ENCODE measurements at regions not wholly inside any gene's neighbourhood (a gene's known extent, or its start where the extent isn't known, plus 50 kb on each side); places are given as distances from the start of the nearest gene placed in this dataset.

DNA sequence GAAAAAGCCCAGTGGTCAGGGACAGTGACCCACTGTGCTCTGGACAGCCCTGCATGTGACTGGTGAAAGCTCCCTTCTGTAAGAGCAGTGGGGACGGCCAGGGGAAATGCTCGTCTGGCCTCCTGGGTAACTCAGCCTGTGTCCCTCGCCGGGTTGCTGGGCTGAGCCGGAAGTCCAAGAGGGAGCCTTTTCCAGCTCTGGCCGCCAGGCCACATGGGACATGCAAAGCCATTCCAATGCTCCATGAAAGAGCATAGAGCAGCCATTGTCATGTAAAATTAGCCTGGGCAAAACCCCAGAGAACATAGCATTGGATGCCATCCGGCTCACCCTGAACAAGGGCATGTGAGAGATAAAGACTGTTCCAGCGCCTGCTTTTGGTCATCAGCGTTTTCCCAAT is 64.9 kb upstream of the ADRB1 start:
- H3K9me3 ChIP-seq = no peaks in the 10 kb centered on the region
- 76% methylated on average over 3 of the region's 9 CpGs for WGBS (ENCODE audit: insufficient coverage, low coverage, low lambda C conversion rate, missing lambda C conversion rate)
- no peak for ATAC-seq
- TF ChIP-seq CTCF (IDR thresholded peaks at IDR 0.05) = no peak
- TF ChIP-seq POLR2A (IDR thresholded peaks at IDR 0.05) = no peak
- intact Hi-C loops (cut with DNase I) = no loop called here
- peak in 1 of 3 donors; percentile 24 for DNase-seq
- H3K4me3 ChIP-seq = no peak overlapping the region
- H3K36me3 ChIP-seq = no peaks in the 10 kb centered on the region
- no peaks in the 10 kb centered on the region for H3K4me1 ChIP-seq
- no peak overlapping the region for H3K27ac ChIP-seq
- no peaks in the 10 kb centered on the region for H3K27me3 ChIP-seq

DNA sequence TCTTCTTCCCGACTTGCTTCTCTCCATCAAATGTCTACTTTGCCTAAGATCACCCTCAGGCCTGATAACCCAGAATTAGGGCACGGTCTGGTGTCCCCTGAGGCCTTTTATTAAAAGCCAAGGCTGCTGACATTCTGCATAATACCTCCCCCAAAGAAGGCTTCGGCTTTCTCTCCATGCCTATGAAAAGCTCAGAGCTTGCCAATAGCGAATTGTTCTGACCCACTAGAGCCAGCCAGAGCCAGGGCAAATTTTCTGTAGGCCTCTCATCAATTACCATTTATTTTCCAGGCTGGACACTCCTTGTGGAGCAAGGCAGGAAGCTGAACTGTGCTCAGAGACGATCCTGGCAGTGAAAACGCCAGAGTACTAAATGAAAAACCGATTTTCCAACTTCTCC is 64.3 kb upstream of the ADRB1 start:
- Histone ChIP-seq H3K27ac (no peak overlapping the region), H3K4me1 (no peaks in the 10 kb centered on the region), H3K27me3 (no peaks in the 10 kb centered on the region), H3K36me3 (no peaks in the 10 kb centered on the region), H3K4me3 (no peak overlapping the region), H3K9me3 (no peaks in the 10 kb centered on the region)
- intact Hi-C loops (cut with DNase I) = no loop called here
- TF ChIP-seq CTCF (IDR thresholded peaks at IDR 0.05) = no peak
- no peak for TF ChIP-seq POLR2A (IDR thresholded peaks at IDR 0.05)
- WGBS (ENCODE audit: insufficient coverage, low coverage, low lambda C conversion rate, missing lambda C conversion rate) = 91% methylated on average over 7 of the region's 7 CpGs
- DNase-seq (peak in 1 of 3 donors; percentile 9), ATAC-seq (no peak)

- Histone ChIP-seq H3K4me1 (no peaks in the 10 kb centered on the region), H3K27me3 (no peaks in the 10 kb centered on the region), H3K9me3 (no peaks in the 10 kb centered on the region), H3K4me3 (no peak overlapping the region), H3K36me3 (no peaks in the 10 kb centered on the region), H3K27ac (no peak overlapping the region)
- WGBS (ENCODE audit: insufficient coverage, low coverage, low lambda C conversion rate, missing lambda C conversion rate) = 50% methylated on average over 2 of the region's 3 CpGs
- ATAC-seq = peak in 2 of 4 donors; percentile 32 to 33
- intact Hi-C loops (cut with DNase I) = no loop called here
- DNase-seq = peak in 1 of 3 donors; percentile 11
- TF ChIP-seq POLR2A (IDR thresholded peaks at IDR 0.05) (no peak), CTCF (IDR thresholded peaks at IDR 0.05) (peak in 3 of 4 donors; percentile 15 to 27 (median 19))
These were observed 63.1 kb upstream of the ADRB1 start for GRCh38 chr10:113980408-113981087.

DNA sequence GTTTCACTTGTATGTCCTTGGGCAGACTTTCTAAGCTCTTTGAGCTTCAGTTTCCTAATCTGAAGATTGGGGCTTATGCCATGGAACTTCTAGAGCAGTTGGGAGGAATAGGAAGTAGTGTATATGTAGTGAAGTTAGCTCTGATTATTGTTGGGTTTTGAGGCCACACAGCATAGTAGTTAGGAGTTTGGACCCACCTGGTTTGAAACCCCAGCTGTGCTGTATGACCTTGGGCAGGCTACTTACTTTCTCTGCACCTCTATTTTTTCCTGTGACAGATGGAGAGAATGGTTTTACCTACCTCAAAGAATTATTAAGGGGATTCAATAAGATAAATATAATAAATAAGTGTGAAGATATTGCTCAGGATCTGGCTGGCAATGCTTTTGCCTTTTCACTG is 61.4 kb upstream of the ADRB1 start:
- Histone ChIP-seq H3K4me3 (no peak overlapping the region), H3K27me3 (no peaks in the 10 kb centered on the region), H3K36me3 (no peaks in the 10 kb centered on the region), H3K27ac (no peak overlapping the region), H3K4me1 (no peaks in the 10 kb centered on the region), H3K9me3 (no peaks in the 10 kb centered on the region)
- no peak for DNase-seq
- ATAC-seq = no peak
- intact Hi-C loops (cut with DNase I) = no loop called here
- TF ChIP-seq CTCF (IDR thresholded peaks at IDR 0.05) (no peak), POLR2A (IDR thresholded peaks at IDR 0.05) (no peak)

DNA sequence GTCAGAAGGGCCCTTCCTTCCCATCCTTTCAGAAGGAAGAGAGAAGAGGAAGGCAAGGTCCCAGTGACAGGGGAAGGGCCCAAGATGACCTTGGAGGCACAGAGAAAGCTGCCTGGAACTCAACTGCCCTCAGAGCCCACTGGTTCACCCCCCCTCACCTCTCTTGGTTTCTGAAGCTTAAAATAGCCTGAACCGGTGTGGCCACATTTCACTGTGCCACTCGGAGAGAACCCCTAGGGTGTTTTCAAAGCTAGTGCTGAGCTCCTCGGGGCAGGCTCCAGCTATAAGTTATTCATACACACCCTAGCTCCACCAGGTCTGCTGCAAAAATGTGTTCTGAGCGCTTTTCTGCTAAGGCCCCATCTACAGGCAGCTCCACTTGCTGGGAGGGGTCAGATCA is 60.9 kb upstream of the ADRB1 start:
- peak in 2 of 4 donors; percentile 22 to 42 for ATAC-seq
- intact Hi-C loops (cut with DNase I) = no loop called here
- Histone ChIP-seq H3K4me1 (no peaks in the 10 kb centered on the region), H3K36me3 (no peaks in the 10 kb centered on the region), H3K27ac (no peak overlapping the region), H3K9me3 (no peaks in the 10 kb centered on the region), H3K27me3 (no peaks in the 10 kb centered on the region), H3K4me3 (no peak overlapping the region)
- peak in 1 of 3 donors; percentile 36 for DNase-seq
- 75% methylated on average over 3 of the region's 4 CpGs for whole genome bisulfite sequencing (ENCODE audit: insufficient coverage, low coverage, low lambda C conversion rate, missing lambda C conversion rate)
- no peak for TF ChIP-seq POLR2A (IDR thresholded peaks at IDR 0.05)
- TF ChIP-seq CTCF (IDR thresholded peaks at IDR 0.05) = no peak

Measured in right lobe of liver (tissue), 6 donors.